Mesothelial cell of epicardium (in vitro differentiated cells): ENCODE measurements at regions not wholly inside any gene's neighbourhood (a gene's known extent, or its start where the extent isn't known, plus 50 kb on each side); places are given as distances from the start of the nearest gene placed in this dataset.

Experiments
- DNase-seq, 2 experiments: peaks; one replicate each; pipeline ENCODE4 v3.0.0; 2021; ENCODE audit warnings: low spot score in 2 of 2; ENCODE audit not compliant: unreplicated experiment in 2 of 2
- H3K27ac Mint-ChIP-seq: 2 replicates; pipeline ENCODE4 v1.8.0; 2021; ENCODE audit warnings: mixed read lengths
- H3K27me3 Mint-ChIP-seq: 2 replicates; pipeline ENCODE4 v1.8.0; 2021; ENCODE audit warnings: low read depth, mixed read lengths
- H3K36me3 Mint-ChIP-seq: 2 replicates; pipeline ENCODE4 v1.8.0; 2021; ENCODE audit warnings: mixed read lengths
- H3K4me1 Mint-ChIP-seq: 2 replicates; pipeline ENCODE4 v1.8.0; 2021; ENCODE audit warnings: mixed read lengths
- H3K4me3 Mint-ChIP-seq: 2 replicates; pipeline ENCODE4 v1.8.0; 2021; ENCODE audit warnings: mild to moderate bottlenecking, moderate library complexity, mixed read lengths
- H3K9me3 Mint-ChIP-seq: 2 replicates; pipeline ENCODE4 v1.8.0; 2021; ENCODE audit warnings: mixed read lengths
- CTCF ChIP-seq: fragments of 200-600 bp; sonication (generic); IDR thresholded peaks from one replicate; pipeline ENCODE4 v1.5.0; 2021; ENCODE audit warnings: antibody characterized with exemption; ENCODE audit not compliant: unreplicated experiment

- Mint-ChIP-seq H3K27ac (peak overlapping the region; percentile 43), H3K9me3 (peaks cover 36% of the 10 kb centered on the region), H3K4me1 (peaks cover 34% of the 10 kb centered on the region), H3K27me3 (no peaks in the 10 kb centered on the region), H3K36me3 (peaks cover 30% of the 10 kb centered on the region), H3K4me3 (no peak overlapping the region)
- DNase-seq = no peak
- TF ChIP-seq CTCF = no peak
These were observed 133.7 kb downstream of the AEBP2 start for GRCh38 chr12:19572920-19573558.

GRCh38 chr12:19573866-19574265 is 134.6 kb downstream of the AEBP2 start:
- H3K36me3 Mint-ChIP-seq = peaks cover 26% of the 10 kb centered on the region
- no peaks in the 10 kb centered on the region for H3K27me3 Mint-ChIP-seq
- no peak for TF ChIP-seq CTCF
- H3K27ac Mint-ChIP-seq = no peak overlapping the region
- H3K9me3 Mint-ChIP-seq = peaks cover 32% of the 10 kb centered on the region
- peaks cover 37% of the 10 kb centered on the region for H3K4me1 Mint-ChIP-seq
- no peak for DNase-seq
- no peak overlapping the region for H3K4me3 Mint-ChIP-seq

GRCh38 chr12:19574601-19575000 is 135.3 kb downstream of the AEBP2 start:
- Mint-ChIP-seq H3K36me3 (peaks cover 25% of the 10 kb centered on the region), H3K4me1 (peaks cover 41% of the 10 kb centered on the region), H3K4me3 (no peak overlapping the region), H3K9me3 (peaks cover 27% of the 10 kb centered on the region), H3K27me3 (no peaks in the 10 kb centered on the region), H3K27ac (peak overlapping the region; percentile 90)
- DNase-seq = no peak
- no peak for TF ChIP-seq CTCF

GRCh38 chr12:19575337-19576243 is 136.3 kb downstream of the AEBP2 start:
- peaks cover 45% of the 10 kb centered on the region for H3K4me1 Mint-ChIP-seq
- peak overlapping the region; percentile 90 for H3K27ac Mint-ChIP-seq
- DNase-seq = peak in 1 of 2 experiments; percentile 51
- no peak for TF ChIP-seq CTCF
- H3K9me3 Mint-ChIP-seq = peaks cover 25% of the 10 kb centered on the region
- H3K4me3 Mint-ChIP-seq = no peak overlapping the region
- no peaks in the 10 kb centered on the region for H3K27me3 Mint-ChIP-seq
- H3K36me3 Mint-ChIP-seq = peaks cover 24% of the 10 kb centered on the region

GRCh38 chr12:19576506-19577280 is 137.4 kb downstream of the AEBP2 start:
- no peak overlapping the region for H3K4me3 Mint-ChIP-seq
- peaks cover 22% of the 10 kb centered on the region for H3K9me3 Mint-ChIP-seq
- peak overlapping the region; percentile 81 for H3K27ac Mint-ChIP-seq
- H3K27me3 Mint-ChIP-seq = no peaks in the 10 kb centered on the region
- TF ChIP-seq CTCF = no peak
- H3K36me3 Mint-ChIP-seq = peaks cover 20% of the 10 kb centered on the region
- no peak for DNase-seq
- peaks cover 45% of the 10 kb centered on the region for H3K4me1 Mint-ChIP-seq
